Stimulated activated CD8-positive, alpha-beta memory T cell treated with anti-CD3 and anti-CD28 coated beads, Interleukin-15, amount 100 ng/mL, for 24 hours (primary cell): ENCODE measurements at regions not wholly inside any gene's neighbourhood (a gene's known extent, or its start where the extent isn't known, plus 50 kb on each side); places are given as distances from the start of the nearest gene placed in this dataset.
"Not testable (repeated sequence)": the region's sequence is repeated elsewhere in the genome, so short reads cannot be mapped to it uniquely, and the experiment has no call there.

ENCODE experiments used
- DNase-seq: peaks from one replicate; pipeline ENCODE4 v3.0.0-alpha.2; 2020; ENCODE audit warnings: low read depth

DNA sequence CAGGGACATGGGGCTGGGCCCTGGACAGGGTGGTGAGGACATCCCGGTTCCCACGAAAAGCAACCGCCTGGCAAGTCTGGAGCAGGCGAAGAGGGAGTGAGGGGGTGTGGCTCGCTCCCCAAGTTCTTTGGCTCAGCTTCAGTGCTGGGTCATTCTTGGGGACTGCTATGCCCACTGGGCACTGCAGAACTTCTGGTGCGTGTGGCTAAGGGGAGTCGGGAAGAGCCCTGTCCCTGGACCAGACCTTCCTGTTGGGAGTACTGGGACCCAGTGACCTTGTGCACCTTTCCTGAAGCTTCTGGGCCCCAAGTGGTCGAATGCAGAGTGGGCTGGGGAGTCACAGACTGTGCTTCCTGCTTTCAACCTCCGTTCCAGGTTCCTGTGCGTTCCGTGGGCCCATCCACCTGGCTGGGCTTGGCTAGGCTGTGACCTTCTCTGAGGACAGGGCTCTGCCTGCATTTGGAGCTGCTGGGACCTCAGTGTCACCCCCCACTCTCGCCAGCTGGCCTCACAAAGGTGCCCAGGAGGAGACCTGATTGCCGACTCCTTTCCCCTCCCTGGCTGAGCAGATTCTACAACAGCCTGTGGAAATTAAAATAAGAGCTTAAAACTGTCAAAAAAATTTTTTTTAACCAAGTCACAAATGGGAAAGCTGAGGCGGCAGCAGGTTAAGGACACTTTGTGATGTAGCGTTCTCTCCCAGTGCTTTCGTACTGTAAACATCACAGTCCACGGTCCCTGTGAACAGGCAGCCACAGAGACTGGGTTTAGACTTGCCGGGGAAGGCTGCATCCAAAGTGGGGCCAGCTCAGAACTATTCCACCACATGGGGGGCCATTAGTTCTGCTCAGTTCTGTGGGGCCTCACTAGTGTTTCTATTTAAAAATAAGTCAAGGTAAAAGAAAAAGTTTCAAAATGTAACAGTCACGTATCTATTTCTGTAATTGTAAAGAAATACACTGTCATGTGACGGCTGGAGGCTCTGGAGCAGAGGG, 63.8 kb upstream of the WNT7B start:
- no peak for DNase-seq

DNA sequence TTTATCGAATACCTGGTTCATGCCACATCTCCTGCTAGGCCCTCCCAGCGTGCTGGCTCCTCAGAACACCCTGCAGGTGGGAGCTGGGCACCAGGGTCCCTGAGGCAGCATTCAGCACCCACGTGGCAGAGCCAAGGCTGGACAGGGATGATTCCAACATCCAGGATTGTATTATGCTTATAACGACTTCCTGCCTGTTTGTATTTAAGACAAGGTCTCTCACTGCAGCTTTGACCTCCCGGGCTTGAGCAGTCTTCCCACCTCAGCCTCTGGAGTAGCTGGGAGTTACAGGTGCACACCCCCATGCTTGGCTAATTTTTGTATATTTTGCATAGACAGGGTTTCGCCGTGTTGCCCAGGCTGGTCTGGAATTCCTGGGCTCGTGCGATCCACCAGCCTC, 64.7 kb upstream of the WNT7B start:
- no peak for DNase-seq

DNA sequence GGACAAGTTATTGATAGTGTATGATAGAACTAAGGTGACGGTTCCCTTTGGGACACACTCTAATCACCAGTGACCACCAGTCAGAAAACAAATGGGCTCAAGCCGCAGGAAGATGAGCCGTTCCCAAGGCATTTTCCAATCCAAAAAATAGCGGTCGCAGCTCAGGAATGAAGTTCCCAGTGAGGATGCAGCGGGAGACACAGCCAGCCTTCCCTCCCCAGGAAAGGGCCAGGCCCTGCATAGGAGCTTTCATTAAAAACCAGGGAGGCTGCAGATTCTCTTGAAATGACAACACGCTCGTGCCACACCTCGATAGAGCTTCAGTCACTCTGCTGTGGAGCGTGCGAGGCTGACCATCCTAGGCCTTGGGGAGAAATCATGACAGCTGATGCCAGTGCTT, 65.8 kb upstream of the WNT7B start:
- DNase-seq = no peak

DNA sequence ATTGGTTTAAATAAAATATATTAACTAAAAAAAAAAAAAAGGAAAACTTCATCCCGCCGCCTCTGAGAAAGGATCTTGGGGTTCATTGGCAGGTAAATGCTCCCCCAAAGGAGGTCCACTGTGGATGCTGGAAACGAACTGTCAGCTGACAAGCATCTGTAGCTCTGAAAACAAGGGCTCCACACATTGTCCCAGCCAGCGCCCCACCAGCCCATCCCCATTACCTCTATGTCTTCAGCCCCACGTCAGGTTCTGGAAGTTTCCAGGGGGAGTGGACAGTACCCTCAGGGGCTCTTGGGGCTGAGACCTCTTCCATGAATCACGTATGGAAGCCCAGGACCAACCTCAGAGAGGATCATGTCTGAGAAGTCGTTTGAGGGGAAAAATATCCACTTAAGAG, 66.4 kb upstream of the WNT7B start:
- DNase-seq = no peak

DNA sequence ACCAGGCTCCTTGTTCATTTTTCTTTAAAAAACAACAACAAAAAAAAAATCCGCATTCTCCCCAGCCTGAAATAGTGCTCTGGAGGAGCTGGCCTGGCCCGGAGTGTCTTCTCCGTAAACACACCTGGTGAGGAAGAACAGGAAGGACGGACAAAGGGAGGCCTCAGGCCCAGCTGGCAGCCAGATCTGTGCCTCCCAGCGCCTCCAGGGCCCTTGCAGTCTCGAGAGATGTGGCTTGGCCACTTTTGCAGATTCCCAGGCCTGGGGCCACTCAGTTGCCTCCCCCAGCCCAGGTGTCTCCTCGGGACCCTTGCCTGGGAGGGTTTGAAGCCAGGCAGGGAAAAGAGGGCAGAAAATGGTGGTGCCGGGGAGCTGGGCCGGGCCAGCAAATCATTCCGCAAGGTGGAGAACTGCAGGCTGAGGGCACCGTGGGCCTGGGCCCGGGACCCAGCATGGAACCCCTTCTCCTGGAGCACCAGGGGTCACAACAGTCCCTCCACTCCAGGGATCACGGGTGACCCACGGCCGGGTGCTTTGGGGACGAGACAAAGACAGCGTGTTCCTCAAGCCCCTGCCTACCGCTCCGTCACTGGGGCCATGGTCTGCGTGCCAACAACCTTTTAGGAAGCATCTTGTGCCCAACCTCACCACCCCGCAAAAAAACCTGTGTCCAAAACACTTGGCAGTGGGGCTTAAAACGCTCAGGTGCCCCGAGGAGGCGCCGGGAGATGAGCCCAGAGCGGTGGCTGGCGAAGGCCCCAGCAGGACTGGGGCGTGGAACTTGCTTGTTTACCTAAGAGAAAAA, 67.1 kb upstream of the WNT7B start:
- no peak for DNase-seq

DNA sequence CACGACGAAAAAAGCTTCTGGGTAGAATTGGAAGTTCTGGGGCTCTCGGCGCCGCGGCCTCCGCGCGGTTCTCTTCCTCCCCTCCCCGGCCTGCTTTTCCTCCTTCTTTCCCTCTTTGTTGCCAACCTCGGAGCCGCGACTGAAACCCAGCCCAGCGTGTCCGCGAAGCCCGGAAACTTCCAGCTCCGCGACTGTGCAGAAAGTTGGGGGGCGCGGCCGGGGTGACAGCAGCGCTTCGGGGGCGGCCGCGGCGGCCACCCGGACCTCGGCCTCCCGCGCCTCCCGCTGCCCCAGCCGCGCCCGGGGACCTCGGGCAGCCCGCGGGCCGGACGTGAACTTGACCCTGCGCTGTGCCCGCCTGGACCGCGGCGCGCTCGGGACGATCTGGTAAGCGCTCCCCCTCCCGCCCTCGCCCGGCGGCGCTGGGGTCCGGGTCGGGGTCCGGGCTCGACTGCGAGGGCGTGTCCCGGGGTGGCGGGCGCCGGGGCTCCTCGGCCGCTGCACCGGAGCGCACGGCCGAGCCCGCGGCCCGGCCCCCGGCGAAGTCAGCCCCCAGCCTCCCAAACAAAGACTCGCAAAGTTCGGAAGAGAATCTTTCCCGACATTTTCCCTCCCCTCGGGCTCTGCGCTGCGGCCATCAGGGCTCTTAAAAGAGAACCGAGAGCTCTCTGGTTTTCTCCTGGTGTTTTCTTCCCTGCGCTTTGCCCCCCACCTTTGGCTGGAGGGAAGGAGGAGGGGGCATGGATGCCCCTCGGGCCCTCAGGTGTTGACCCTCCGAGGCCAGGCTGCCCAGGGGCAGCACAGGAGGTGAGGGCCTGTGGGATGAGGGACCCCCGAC, 67.9 kb upstream of the WNT7B start:
- DNase-seq = no peak

DNA sequence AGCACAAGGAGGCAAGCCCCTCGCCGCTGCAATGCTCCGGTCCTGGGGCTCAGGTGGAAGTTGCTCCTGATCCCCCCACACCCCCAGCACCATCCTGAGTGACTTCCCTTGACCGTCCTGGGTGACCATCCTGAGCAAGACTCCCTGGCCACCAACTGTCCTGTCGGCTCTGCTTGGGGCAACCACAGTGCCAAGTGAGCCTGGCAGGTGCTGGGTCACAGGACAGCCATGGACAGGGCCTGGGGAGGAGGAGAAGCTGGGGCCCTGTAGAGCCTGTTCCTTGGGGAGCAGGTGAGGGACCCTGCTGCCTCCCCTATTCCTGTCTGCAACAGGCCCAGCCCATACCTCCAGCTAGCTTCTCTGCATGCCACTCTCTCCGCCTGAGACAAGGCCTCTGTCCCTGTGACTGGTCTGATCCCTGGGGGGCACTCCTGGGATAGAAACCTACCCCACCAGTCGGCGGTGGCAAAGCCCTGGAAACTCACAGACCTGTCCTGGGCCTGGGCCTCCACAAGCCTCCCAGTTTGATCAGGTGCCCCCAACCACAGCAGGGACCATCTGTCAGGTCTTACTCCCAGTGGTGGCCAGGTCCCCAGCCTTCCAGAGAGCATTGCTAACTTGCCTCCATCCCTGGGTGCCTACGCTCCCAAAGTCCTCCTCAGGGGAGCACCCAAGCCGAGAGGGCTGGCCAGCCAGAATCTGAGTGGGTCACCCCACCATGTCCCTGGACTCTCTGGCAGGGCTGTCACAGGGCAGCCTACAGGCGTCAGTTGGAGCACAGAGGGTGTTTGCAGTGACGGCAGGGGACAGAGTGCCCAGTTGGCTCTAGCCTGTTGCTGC, 68.7 kb upstream of the WNT7B start:
- DNase-seq = no peak

DNA sequence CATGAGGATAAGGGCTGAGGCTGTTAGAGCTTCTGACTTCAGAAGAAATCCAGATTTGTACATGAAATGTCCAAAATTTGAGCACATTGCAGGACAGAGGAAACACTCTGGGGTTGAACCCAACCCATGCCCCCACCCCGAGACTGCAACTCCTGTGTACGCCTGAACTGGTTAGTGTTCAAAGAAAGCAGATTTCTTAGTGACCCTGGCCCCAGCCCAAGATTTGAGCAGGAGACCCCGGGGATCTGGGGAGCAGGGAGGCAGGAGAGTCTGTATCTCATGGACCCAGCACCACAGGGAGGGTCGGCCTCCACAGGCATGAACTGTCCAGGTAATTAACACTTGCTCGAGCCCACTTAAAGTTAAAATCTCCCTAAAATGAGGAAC, 69.3 kb upstream of the WNT7B start:
- DNase-seq = no peak

DNA sequence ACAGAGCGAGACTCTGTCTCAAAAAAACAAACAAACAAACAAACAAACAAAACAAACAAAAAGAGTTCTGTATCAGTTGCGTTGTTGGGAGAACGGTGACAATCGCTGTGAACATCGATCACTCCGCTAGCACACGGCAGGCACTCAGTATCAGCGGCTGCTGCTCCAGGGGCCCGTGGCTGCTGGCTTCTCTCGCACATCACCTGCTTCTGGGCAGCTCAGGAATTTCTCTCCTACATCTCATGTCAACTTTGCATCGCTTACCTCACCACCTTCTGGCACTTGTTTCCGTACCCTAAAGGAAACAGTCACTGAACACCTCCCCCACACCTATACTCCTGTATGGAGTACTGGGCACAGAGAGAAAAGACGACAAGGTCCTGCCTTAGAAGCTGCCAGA, 70.3 kb upstream of the WNT7B start:
- no peak for DNase-seq

DNA sequence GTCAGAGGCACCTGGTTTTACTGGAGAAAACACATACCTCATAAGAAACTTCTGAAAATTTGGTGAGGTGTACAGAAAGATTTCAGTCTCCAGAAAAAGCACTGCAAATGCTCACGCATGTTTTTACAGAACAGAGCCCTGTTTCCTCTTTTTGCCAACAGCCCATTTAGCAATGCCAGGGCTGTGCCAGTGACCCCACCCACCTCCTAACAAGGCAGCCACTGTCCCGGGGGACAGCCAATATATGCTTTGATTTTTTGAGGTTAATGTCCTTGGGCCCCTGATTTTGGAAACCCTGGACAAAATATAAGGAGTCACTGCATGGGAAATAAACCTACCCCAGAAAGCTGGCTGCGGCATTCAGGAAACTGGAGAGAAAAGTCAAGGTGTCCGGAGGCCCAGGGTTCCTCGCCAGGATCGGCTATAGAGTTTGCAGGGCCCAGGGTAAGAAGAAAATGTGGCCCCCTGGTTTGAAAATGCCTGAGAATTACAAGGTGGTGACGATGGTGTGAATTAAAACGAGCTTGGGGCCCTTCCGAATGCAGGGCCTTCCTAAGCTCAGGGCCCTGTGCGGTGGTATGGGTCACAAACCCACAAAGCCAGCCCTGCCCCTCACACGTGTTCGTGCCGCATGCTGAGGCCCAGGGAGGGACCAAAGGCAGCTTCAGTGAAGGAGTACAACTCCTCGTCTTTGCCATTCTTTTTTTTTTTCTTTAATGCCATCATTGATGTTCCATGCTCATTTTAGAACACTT, 71.1 kb upstream of the WNT7B start:
- DNase-seq = no peak

DNA sequence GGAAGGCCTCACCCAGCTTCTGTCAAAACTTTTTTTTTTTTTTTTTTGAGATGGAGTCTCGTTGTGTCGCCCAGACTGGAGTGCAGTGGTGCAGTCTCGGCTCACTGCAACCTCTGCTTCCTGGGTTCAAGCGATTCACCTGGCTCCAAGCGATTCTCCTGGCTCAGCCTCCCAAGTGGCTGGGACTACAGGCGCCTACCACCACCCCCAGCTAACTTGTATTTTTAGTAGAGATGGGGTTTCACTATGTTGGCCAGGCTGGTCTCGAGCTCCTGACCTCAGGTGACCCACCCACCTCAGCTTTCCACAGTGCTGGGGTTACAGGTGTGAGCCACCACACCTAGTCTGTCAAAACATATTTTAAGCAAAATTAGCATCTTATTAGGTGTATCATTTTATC, 71.7 kb upstream of the WNT7B start:
- not testable (repeated sequence) for DNase-seq

DNA sequence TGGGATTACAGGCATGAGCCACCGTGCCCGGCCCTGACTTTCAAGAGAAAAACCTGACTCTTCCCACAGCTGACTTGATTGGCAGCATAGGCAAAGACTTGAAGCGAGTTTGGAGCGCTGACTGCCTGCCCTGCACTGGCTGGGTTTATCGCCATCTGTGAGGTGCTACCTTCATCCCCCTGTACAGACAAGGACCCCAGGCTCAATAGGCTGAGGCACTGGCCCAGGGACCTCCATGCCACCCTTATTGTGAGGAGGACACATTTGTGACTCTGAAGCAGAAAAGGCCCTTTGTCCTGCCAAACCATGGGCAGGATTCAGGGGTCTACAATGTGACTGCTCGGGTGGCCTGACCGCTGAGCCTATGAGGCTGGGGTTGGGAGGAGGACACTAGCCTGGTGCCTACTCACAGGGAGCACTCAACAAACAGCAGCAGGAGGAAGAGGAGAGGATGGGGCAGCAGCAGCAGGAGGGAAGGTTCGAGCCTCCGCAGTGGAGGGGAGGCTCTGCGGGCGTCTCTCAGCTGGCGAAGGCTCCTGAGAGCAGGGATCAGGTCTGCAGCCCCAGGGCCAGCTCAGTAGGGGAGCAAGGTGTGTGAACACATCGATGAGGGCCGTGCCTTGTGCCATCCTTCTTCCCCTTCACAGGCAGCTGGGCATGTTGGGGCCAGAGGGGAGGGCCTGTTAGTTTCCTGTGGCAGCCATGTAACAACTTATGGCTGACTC, 72.9 kb upstream of the WNT7B start:
- no peak for DNase-seq

DNA sequence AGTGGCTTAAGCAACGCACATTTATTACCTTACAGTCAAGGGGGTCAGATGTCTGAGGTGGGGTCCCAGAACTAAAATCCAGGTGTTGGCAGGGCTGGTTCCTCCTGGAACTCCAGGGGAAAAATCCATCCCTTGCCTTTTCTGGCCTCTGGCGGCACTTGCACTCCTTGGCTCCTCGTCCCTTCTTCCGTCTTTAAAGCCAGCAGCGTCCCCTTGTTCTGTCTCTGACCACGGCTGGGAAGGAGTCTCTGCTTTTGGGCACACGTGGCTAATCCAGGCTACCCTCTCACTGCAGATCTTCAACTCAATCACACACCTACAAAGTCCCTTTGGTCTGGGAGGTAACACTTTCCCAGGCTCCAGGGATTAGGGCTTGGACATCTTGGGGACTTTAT, 73.5 kb upstream of the WNT7B start:
- DNase-seq = no peak

DNA sequence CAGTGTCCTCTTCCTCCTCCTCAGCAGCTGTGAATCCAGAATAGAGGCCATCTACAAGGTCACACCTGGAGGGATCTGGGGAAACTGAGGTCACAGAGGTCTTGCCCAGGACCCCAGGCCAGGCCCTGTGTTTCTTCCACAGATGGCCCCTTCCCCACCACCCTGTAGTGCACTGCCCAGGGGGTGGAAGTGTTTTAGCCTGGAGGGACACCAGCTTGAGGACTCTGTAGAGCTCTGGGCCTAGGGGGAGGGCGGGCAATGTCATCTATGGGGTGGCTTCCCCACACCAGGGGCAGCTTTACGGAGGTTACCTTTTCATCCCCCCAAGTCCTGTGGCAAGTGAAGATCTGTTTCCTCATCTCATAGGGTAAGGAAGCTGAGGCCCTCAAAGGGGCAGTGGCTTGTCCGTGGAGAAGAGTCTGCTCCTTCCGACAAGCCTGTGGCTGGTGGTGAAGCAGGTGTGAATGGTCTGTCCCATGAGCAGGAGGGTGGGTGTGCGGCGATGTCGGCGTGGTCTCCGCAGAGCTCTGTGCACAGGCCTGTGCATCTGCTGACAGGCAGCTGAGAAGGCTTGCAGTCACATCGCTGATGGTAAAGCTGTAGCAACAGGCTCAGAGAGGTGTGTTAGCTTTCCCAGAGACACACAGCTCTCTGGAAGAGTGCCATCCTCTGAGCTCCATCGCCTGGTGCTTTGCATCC, 74.1 kb upstream of the WNT7B start:
- no peak for DNase-seq

DNA sequence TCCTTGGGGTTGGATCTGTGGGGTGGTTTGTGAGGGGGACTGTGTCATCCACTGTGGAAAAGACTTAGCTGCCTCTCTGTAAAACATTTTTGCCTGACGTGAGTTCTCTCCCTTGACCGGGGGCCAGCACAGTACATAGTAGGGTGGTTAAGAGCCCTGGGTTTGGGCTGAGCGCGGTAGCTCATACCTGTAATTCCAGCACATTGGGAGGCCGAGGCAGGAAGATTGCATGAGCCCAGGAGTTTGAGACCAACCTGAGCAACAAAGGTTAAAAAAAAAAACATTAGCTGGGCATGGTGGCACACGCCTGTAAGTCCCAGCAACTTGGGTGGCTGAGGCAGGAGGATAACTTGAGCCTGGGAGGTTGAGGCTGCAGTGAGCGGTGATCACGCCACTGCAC, 74.7 kb upstream of the WNT7B start:
- DNase-seq = no peak

DNA sequence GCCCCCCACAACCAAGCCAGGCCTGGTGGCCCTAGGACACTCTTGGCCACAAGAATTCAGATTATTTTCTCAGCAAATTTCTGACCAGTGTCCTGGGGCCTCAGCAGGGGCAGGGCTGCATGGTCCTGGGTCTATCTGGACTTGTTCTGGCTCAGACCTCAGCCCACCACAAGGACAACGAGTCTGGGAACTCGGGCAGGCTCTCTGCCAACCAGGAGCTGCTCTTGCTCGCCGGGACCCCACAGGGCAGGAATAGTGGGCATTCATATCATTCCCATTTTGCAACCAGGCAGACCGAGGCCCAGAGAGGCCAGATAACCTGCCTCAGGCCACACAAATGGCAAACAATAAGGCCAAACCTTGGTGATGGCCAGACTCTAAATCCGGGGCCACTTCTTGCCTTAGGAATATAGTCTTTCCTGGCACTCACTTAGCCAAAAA, 75.4 kb upstream of the WNT7B start:
- no peak for DNase-seq

DNA sequence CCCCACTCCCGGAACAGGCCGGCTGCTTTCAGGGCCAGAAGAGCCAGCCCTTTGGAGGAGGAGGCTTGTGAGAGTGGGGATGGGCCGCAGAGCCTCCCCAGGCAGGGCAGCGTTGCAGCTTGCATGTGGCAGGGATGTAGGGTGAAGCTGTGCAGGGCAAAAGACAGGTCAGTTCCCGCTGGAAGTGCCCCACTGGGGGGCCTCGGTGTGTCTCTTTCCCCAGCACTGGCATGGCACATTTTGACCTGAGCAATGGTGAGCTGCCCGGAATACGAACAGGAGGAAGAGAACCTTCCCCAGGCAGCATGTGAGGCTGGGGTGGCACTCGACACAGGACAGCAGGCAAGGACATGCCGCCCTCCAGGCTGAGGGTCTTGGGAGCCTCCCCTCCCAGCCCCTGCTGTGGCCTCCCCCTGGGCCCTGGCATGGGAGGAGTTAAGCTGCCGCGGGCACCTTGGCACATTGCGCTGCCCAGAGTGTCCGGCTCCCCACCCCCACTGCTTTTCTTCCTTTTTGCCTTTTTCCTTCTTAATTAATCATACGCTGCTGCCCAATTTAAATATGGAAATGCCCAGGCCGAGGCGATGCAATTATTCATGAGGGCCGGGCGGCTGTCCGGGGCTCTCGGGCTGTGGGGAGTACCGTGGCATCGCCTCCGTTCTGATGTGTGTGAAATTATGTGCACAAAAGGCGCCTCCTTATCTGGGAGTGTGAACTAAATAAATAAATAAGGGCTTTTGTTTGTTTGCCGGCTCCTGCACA, 76.0 kb upstream of the WNT7B start:
- no peak for DNase-seq

DNA sequence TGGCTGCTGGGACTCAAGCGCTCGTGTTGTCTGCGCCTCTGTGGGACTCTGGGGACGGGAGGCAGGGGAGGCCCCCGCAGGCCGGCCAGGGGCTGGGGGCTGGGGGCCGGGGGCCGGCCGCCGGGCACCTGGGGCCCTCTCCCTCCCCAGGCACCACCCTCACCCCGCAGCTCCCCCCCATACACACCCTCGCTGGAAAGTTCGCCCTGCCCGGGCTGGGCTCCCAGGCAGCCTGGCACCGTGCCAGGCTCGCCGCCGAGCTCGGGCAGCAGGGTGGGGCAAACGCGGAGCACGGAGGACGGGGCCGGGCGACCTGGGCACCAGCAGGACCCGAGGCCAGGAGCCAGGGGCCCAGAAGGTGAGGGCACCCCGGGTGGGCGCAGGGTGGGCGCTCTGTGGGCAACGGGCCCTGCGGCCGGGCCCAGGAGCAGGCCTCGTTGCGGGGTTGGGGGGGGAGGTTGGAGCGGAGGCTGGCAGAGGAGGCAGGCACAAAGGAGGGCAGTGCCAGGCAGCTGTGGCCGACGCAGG, 76.7 kb upstream of the WNT7B start:
- DNase-seq = no peak
